GM19395 (cell line): ENCODE measurements at regions not wholly inside any gene's neighbourhood (a gene's known extent, or its start where the extent isn't known, plus 50 kb on each side); places are given as distances from the start of the nearest gene placed in this dataset.

Experiments
- ATAC-seq: cut with Tn5 transposase; IDR thresholded peaks from one replicate; pipeline ENCODE4 v1.9.1; 2021; ENCODE audit warnings: mild to moderate bottlenecking, moderate library complexity; ENCODE audit not compliant: unreplicated experiment

- ATAC-seq, result no peak
Observed at GRCh38 chr1:34405266-34405959, 228.7 kb downstream of the C1orf94 start.

GRCh38 chr1:34406377-34406776 is 229.7 kb downstream of the C1orf94 start:
- ATAC-seq, result no peak

- no peak for ATAC-seq
Observed at GRCh38 chr1:34406833-34407539, 230.3 kb downstream of the C1orf94 start.

- ATAC-seq, result no peak
Observed at GRCh38 chr1:34408011-34408410, 231.3 kb downstream of the C1orf94 start.

GRCh38 chr1:34409689-34410229 is 233.1 kb downstream of the C1orf94 start:
- no peak for ATAC-seq

- ATAC-seq, result no peak
Observed at GRCh38 chr1:34412598-34413370, 236.1 kb downstream of the C1orf94 start.

GRCh38 chr1:34415140-34415539 is 238.4 kb downstream of the C1orf94 start:
- no peak for ATAC-seq

GRCh38 chr1:34418166-34418565 is 241.5 kb downstream of the C1orf94 start:
- no peak for ATAC-seq

GRCh38 chr1:34419663-34420136 is 243.0 kb downstream of the C1orf94 start:
- no peak for ATAC-seq

GRCh38 chr1:34425046-34425445 is 248.3 kb downstream of the C1orf94 start:
- ATAC-seq, result no peak

GRCh38 chr1:34425785-34426184 is 249.1 kb downstream of the C1orf94 start:
- ATAC-seq, result no peak

- no peak for ATAC-seq
Observed at GRCh38 chr1:34426325-34426896, 249.7 kb downstream of the C1orf94 start.

GRCh38 chr1:34427170-34427569 is 250.5 kb downstream of the C1orf94 start:
- ATAC-seq, result no peak

- no peak for ATAC-seq
Observed at GRCh38 chr1:34433099-34433498, 256.4 kb downstream of the C1orf94 start.

- ATAC-seq, result no peak
Observed at GRCh38 chr1:34436836-34437235, 260.1 kb downstream of the C1orf94 start.

GRCh38 chr1:34441259-34442069 is 264.8 kb downstream of the C1orf94 start:
- no peak for ATAC-seq

GRCh38 chr1:34444516-34444915 is 267.8 kb downstream of the C1orf94 start:
- no peak for ATAC-seq

- ATAC-seq, result no peak
Observed at GRCh38 chr1:34450325-34450724, 273.6 kb downstream of the C1orf94 start.

- no peak for ATAC-seq
Observed at GRCh38 chr1:34452451-34452850, 275.7 kb downstream of the C1orf94 start.

GRCh38 chr1:34455121-34455520 is 278.4 kb downstream of the C1orf94 start:
- ATAC-seq, result no peak
